HepG2 (cell line): ENCODE measurements at regions not wholly inside any gene's neighbourhood (a gene's known extent, or its start where the extent isn't known, plus 50 kb on each side); places are given as distances from the start of the nearest gene placed in this dataset.

ENCODE experiments used
- CTCF ChIP-seq: sonication (generic); formaldehyde crosslinking; IDR thresholded peaks from 2 replicates; pipeline ENCODE4 v1.5.0; 2020; ENCODE audit warnings: mild to moderate bottlenecking, missing genetic modification reagents, moderate library complexity
- EZH2 ChIP-seq: conservative IDR thresholded peaks from 2 replicates; pipeline ENCODE4 v1.6.1; 2012; ENCODE audit warnings: mild to moderate bottlenecking, low read depth, low read length, moderate library complexity
- HDAC2 ChIP-seq: sonication (generic); formaldehyde crosslinking; IDR thresholded peaks from 2 replicates; pipeline ENCODE4 v1.4.0; 2020; ENCODE audit warnings: missing genetic modification reagents
- HIVEP1 ChIP-seq: sonication (generic); formaldehyde crosslinking; IDR thresholded peaks from 2 replicates; pipeline ENCODE4 v1.4.0; 2020; ENCODE audit warnings: mild to moderate bottlenecking, missing genetic modification reagents
- IRF1 ChIP-seq: sonication (generic); formaldehyde crosslinking; IDR thresholded peaks from 2 replicates; pipeline ENCODE4 v1.4.0; 2020; ENCODE audit warnings: low read depth, mild to moderate bottlenecking, missing genetic modification reagents
- MTA1 ChIP-seq: sonication (generic); formaldehyde crosslinking; IDR thresholded peaks from 2 replicates; pipeline ENCODE4 v1.4.0; 2020; ENCODE audit warnings: missing genetic modification reagents, mild to moderate bottlenecking, borderline replicate concordance
- POLR2A ChIP-seq, 2 experiments: IDR thresholded peaks; 2 replicates each; pipeline ENCODE4 v1.6.1; 2011; ENCODE audit warnings: low read depth in 2 of 2, low read length in 2 of 2, mild to moderate bottlenecking in 1 of 2, moderate library complexity in 1 of 2; ENCODE audit not compliant: insufficient read depth in 1 of 2
- PRDM10 ChIP-seq: sonication (generic); formaldehyde crosslinking; IDR thresholded peaks from 2 replicates; pipeline ENCODE4 v1.4.0; 2020; ENCODE audit warnings: low read depth, missing genetic modification reagents
- RAD21 ChIP-seq: fragments of 450-650 bp; formaldehyde crosslinking; IDR thresholded peaks from 2 replicates; pipeline ENCODE4 v1.5.0; 2020; ENCODE audit warnings: mild to moderate bottlenecking
- REPIN1 ChIP-seq: sonication (generic); formaldehyde crosslinking; IDR thresholded peaks from 2 replicates; pipeline ENCODE4 v1.8.0; 2022; ENCODE audit warnings: missing genetic modification reagents, low read depth, mild to moderate bottlenecking, borderline replicate concordance
- ZEB1 ChIP-seq: IDR thresholded peaks from 2 replicates; pipeline ENCODE4 v1.6.1; 2012; ENCODE audit warnings: mild to moderate bottlenecking, low read depth, inconsistent platforms; ENCODE audit not compliant: insufficient replicate concordance
- ZNF792 ChIP-seq: IDR thresholded peaks from 2 replicates; pipeline ENCODE4 v1.6.1; 2016
- ZSCAN31 ChIP-seq: sonication (generic); formaldehyde crosslinking; IDR thresholded peaks from 2 replicates; pipeline ENCODE4 v1.5.0; 2020; ENCODE audit warnings: low read depth, mild to moderate bottlenecking, missing genetic modification reagents

- TF ChIP-seq HIVEP1 (CRISPR knock-in tag) (no peak), PRDM10 (no peak), IRF1 (CRISPR knock-in tag) (no peak), EZH2 (no peak), CTCF (no peak), RAD21 (CRISPR knock-in tag) (no peak), MTA1 (CRISPR knock-in tag) (no peak), ZEB1 (no peak), ZNF792 (CRISPR knock-in tag) (no peak), POLR2A (IDR thresholded peaks at IDR 0.05; ENCODE audit: insufficient read depth in 1 of 2, low read depth in 2 of 2, low read length in 2 of 2) (no peak), REPIN1 (CRISPR knock-in tag) (no peak), ZSCAN31 (no peak), HDAC2 (CRISPR knock-in tag) (no peak)
These were observed 167.2 kb downstream of the NDFIP2 start for GRCh38 chr13:79648191-79648590.
